ENCODE measurements at regions not wholly inside any gene's neighbourhood (a gene's known extent, or its start where the extent isn't known, plus 50 kb on each side); places are given as distances from the start of the nearest gene placed in this dataset.

- ChIA-PET POLR2A (no interaction called here), CTCF (no interaction called here)
- Histone ChIP-seq H3K36me3 (ENCODE audit: control insufficient read depth, insufficient read depth, low read length) (no peaks in the 10 kb centered on the region), H3K27me3 (ENCODE audit: control insufficient read depth, insufficient read depth, low read length) (no peaks in the 10 kb centered on the region), H3K4me3 (ENCODE audit: low read depth, low read length) (no peak overlapping the region)
- no peak for DNase-seq (ENCODE audit: low read depth)
- no peak for TF ChIP-seq CTCF (IDR thresholded peaks at IDR 0.05; ENCODE audit: insufficient read depth, low read depth, low read length)
Observed at GRCh38 chr14:97402279-97402678, 605.1 kb downstream of the VRK1 start.

DNA sequence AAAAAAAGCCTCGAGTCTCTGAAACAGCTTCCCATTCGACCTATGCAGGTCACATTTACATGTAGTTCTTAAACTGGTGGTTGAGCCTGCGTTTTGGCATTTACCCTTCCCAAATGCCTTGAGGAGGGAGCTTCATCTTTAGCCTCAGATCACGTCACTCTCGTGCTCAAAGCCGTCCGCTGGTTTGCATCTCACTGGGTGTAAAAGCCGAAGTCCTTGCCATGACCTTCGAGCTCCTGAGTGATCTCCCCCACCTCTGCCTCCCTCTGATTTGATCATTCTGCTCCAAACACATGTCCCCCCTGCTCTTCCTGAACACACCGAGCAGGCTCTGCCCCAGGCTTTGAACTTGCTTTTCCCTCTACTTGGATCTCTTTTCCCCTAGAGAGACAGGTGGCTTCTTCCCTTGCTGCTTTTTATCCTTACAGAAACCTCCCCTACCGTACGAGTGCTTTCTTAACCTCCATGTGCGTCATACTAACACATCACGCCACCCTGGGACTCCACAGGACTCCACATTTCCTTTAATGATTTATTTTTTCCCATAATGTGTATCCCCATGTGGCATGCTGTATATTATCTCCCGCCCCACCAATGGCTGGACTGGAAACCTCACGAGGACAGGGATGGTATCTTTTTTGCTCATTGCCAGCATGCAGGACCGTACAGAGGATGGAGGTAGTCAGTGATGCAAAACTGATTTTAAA, 610.7 kb downstream of the VRK1 start:
- H3K36me3 ChIP-seq (ENCODE audit: control insufficient read depth, insufficient read depth, low read length), result no peaks in the 10 kb centered on the region
- H3K27me3 ChIP-seq (ENCODE audit: control insufficient read depth, insufficient read depth, low read length), result no peaks in the 10 kb centered on the region
- TF ChIP-seq CTCF (IDR thresholded peaks at IDR 0.05; ENCODE audit: insufficient read depth, low read depth, low read length), result no peak
- no peak overlapping the region for H3K4me3 ChIP-seq (ENCODE audit: low read depth, low read length)
- no peak for DNase-seq (ENCODE audit: low read depth)
- ChIA-PET POLR2A (no interaction called here), CTCF (no interaction called here)

- H3K36me3 ChIP-seq (ENCODE audit: control insufficient read depth, insufficient read depth, low read length), result no peaks in the 10 kb centered on the region
- TF ChIP-seq CTCF (IDR thresholded peaks at IDR 0.05; ENCODE audit: insufficient read depth, low read depth, low read length), result no peak
- ChIA-PET POLR2A (no interaction called here), CTCF (no interaction called here)
- no peak for DNase-seq (ENCODE audit: low read depth)
- H3K4me3 ChIP-seq (ENCODE audit: low read depth, low read length), result no peak overlapping the region
- H3K27me3 ChIP-seq (ENCODE audit: control insufficient read depth, insufficient read depth, low read length), result no peaks in the 10 kb centered on the region
Observed at GRCh38 chr14:97408503-97408902, 611.3 kb downstream of the VRK1 start.

DNA sequence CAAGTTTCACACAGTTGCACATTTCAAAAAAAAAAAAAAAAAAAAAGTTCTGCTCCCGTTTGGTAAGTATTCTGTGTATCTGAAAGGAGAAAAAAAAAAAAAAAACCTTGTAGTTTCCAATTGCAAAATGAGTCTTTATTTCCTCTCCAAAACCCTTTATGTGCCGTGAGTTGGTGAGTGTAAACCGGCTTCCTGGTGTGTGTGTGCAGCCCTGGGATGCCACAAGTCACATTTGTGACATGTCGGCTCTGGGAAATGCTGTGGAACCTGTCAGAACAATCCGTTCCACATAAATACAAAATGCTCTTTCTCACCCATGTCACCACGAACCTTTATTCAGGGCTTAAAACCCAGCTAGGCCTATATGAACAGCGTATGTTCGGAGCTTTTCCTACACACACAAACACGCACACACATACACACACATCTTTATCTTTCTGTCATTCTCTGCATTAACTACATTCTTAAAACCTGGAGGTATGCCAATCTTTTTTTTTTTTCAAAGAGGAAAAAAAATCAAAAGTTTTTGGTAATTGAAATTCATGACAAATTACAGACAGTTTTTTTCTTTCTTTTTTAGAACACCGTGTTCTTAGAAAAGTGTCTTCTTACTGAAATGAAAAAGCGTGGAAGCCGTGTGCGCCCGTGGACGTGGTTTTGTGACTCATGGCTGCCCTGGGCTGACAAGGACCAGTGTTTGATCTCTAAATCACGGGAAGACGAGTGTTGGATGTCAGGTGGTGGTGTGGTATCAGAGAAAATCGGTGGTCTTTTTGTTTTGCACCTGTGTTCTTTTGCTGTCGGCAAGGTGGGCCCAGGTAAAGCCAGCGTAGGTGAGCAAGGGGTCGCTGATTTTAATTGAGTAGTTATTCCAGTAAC, 612.0 kb downstream of the VRK1 start:
- CTCF ChIA-PET, result no interaction called here
- POLR2A ChIA-PET, result no interaction called here
- TF ChIP-seq CTCF (IDR thresholded peaks at IDR 0.05; ENCODE audit: insufficient read depth, low read depth, low read length), result no peak
- DNase-seq (ENCODE audit: low read depth), result no peak
- Histone ChIP-seq H3K27me3 (ENCODE audit: control insufficient read depth, insufficient read depth, low read length) (no peaks in the 10 kb centered on the region), H3K4me3 (ENCODE audit: low read depth, low read length) (no peak overlapping the region), H3K36me3 (ENCODE audit: control insufficient read depth, insufficient read depth, low read length) (no peaks in the 10 kb centered on the region)

DNA sequence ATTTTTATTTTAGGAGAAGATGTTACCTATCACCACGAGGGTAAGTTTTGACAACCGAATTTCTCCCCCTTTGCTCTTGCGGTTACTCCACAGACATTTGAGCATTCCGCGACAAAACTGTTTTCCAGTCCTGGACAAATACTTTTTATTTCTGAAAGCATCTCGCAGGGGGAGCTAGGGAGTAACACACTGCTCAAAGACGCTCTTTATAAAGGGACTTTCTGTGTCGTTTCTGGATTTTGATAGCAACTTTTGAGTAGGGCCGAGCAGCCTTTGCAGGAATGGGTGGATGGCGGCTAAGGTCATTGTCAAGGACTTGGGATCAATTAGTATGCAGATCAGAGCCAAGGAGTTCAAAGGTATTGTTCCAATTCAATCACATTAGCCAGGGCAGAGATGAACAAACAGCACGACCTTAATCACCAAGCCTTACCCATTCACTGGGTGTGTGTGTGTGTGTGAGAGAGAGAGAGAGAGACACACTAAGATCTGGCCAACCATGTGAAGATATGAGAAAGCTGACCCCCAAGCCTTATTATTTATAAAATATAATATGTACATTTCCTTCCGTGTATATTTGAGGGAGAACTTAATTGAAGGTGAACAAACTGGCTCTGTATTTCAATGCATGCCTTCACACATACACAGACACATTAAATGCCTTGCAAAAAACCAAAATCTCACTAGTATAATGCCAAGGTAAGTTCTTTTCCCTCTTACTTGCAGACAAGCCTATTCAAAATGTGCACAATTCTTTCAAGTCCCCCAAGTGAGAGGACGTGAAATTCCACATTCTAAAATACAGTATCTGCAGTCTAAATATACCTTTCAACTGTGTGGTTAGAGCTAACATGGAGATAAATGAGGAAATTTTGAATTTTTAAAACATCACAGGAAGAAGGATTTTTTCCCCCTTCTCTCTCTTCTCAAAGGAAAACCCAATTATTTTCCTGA, 613.8 kb downstream of the VRK1 start:
- CTCF ChIA-PET, result no interaction called here

More for the DNA sequence above, 613.8 kb downstream of the VRK1 start:
- no peak for DNase-seq (ENCODE audit: low read depth)
- POLR2A ChIA-PET, result no interaction called here
- no peak overlapping the region for H3K4me3 ChIP-seq (ENCODE audit: low read depth, low read length)
- H3K27me3 ChIP-seq (ENCODE audit: control insufficient read depth, insufficient read depth, low read length), result no peaks in the 10 kb centered on the region
- no peak for TF ChIP-seq CTCF (IDR thresholded peaks at IDR 0.05; ENCODE audit: insufficient read depth, low read depth, low read length)
- H3K36me3 ChIP-seq (ENCODE audit: control insufficient read depth, insufficient read depth, low read length), result no peaks in the 10 kb centered on the region
